T-helper 17 cell (primary cell): ENCODE measurements at regions not wholly inside any gene's neighbourhood (a gene's known extent, or its start where the extent isn't known, plus 50 kb on each side); places are given as distances from the start of the nearest gene placed in this dataset.

Source experiments
- ATAC-seq: fragments of 150-1000 bp; cut with Tn5 transposase; 2 replicates; pipeline ENCODE4 v1.10.0; 2021; ENCODE audit warnings: mild to moderate bottlenecking, moderate library complexity
- DNase-seq, 3 donors: peaks; one replicate each; pipeline versions ENCODE4 v3.0.0 to v3.0.0-alpha.2; 2020 to 2021
- H3K9me3 ChIP-seq: one replicate; pipeline ENCODE4 v1.7.0; 2013; ENCODE audit warnings: low read length, mild to moderate bottlenecking; ENCODE audit not compliant: control insufficient read depth, poor library complexity, severe bottlenecking
- H3K27ac Mint-ChIP-seq: one replicate; pipeline ENCODE4 v1.8.0; 2022; ENCODE audit warnings: mild to moderate bottlenecking, moderate library complexity, mixed read lengths
- H3K27me3 Mint-ChIP-seq: one replicate; pipeline ENCODE4 v1.8.0; 2022; ENCODE audit warnings: mixed read lengths
- H3K36me3 Mint-ChIP-seq: one replicate; pipeline ENCODE4 v1.8.0; 2022; ENCODE audit warnings: low read depth, mixed read lengths
- H3K4me1 Mint-ChIP-seq: one replicate; pipeline ENCODE4 v1.8.0; 2022; ENCODE audit warnings: mild to moderate bottlenecking, mixed read lengths
- H3K4me3 Mint-ChIP-seq: one replicate; pipeline ENCODE4 v1.8.0; 2022; ENCODE audit warnings: mild to moderate bottlenecking, moderate library complexity, mixed read lengths

GRCh38 chr16:82522026-82522425 is 104.7 kb upstream of the CDH13 start:
- H3K9me3 ChIP-seq: no peaks in the 10 kb centered on the region
- ATAC-seq (no peak), DNase-seq (no peak)
- peaks cover 10% of the 10 kb centered on the region for H3K27me3 Mint-ChIP-seq
- H3K36me3 Mint-ChIP-seq: no peaks in the 10 kb centered on the region
- no peak overlapping the region for H3K4me3 Mint-ChIP-seq
- no peak overlapping the region for H3K27ac Mint-ChIP-seq
- no peaks in the 10 kb centered on the region for H3K4me1 Mint-ChIP-seq

GRCh38 chr16:82518811-82519210 is 108.0 kb upstream of the CDH13 start:
- DNase-seq (no peak), ATAC-seq (no peak)
- H3K4me3 Mint-ChIP-seq: no peak overlapping the region
- H3K27ac Mint-ChIP-seq: no peak overlapping the region
- no peaks in the 10 kb centered on the region for H3K9me3 ChIP-seq
- H3K4me1 Mint-ChIP-seq: no peaks in the 10 kb centered on the region
- peaks cover 10% of the 10 kb centered on the region for H3K27me3 Mint-ChIP-seq
- H3K36me3 Mint-ChIP-seq: no peaks in the 10 kb centered on the region

GRCh38 chr16:82514262-82514661 is 112.5 kb upstream of the CDH13 start:
- ATAC-seq (no peak), DNase-seq (no peak)
- H3K9me3 ChIP-seq: no peaks in the 10 kb centered on the region
- Mint-ChIP-seq H3K36me3 (no peaks in the 10 kb centered on the region), H3K27ac (no peak overlapping the region), H3K27me3 (peaks cover 24% of the 10 kb centered on the region), H3K4me3 (no peak overlapping the region), H3K4me1 (no peaks in the 10 kb centered on the region)

- no peaks in the 10 kb centered on the region for H3K4me1 Mint-ChIP-seq
- ATAC-seq (no peak), DNase-seq (no peak)
- H3K9me3 ChIP-seq: no peaks in the 10 kb centered on the region
- no peak overlapping the region for H3K4me3 Mint-ChIP-seq
- no peak overlapping the region for H3K27ac Mint-ChIP-seq
- H3K36me3 Mint-ChIP-seq: no peaks in the 10 kb centered on the region
- H3K27me3 Mint-ChIP-seq: peaks cover 15% of the 10 kb centered on the region
Measured at GRCh38 chr16:82510789-82511305, 115.9 kb upstream of the CDH13 start.

- Mint-ChIP-seq H3K27me3 (peaks cover 21% of the 10 kb centered on the region), H3K4me3 (no peak overlapping the region), H3K4me1 (no peaks in the 10 kb centered on the region), H3K27ac (no peak overlapping the region), H3K36me3 (no peaks in the 10 kb centered on the region)
- DNase-seq (no peak), ATAC-seq (no peak)
- no peaks in the 10 kb centered on the region for H3K9me3 ChIP-seq
Measured at GRCh38 chr16:82509691-82510430, 116.9 kb upstream of the CDH13 start.

- Mint-ChIP-seq H3K4me3 (no peak overlapping the region), H3K4me1 (no peaks in the 10 kb centered on the region), H3K36me3 (no peaks in the 10 kb centered on the region), H3K27me3 (peaks cover 26% of the 10 kb centered on the region), H3K27ac (no peak overlapping the region)
- no peaks in the 10 kb centered on the region for H3K9me3 ChIP-seq
- DNase-seq: no peak
- ATAC-seq: no peak
Measured at GRCh38 chr16:82506692-82507670, 119.8 kb upstream of the CDH13 start.

GRCh38 chr16:82504836-82505235 is 121.9 kb upstream of the CDH13 start:
- DNase-seq: no peak
- Mint-ChIP-seq H3K4me3 (no peak overlapping the region), H3K36me3 (no peaks in the 10 kb centered on the region), H3K27me3 (peaks cover 18% of the 10 kb centered on the region), H3K4me1 (no peaks in the 10 kb centered on the region), H3K27ac (no peak overlapping the region)
- H3K9me3 ChIP-seq: no peaks in the 10 kb centered on the region
- ATAC-seq: no peak

- no peak for ATAC-seq
- Mint-ChIP-seq H3K4me3 (no peak overlapping the region), H3K27me3 (peaks cover 21% of the 10 kb centered on the region), H3K27ac (no peak overlapping the region), H3K36me3 (no peaks in the 10 kb centered on the region), H3K4me1 (peaks cover 2% of the 10 kb centered on the region)
- DNase-seq: no peak
- no peaks in the 10 kb centered on the region for H3K9me3 ChIP-seq
Measured at GRCh38 chr16:82499302-82499701, 127.5 kb upstream of the CDH13 start.

GRCh38 chr16:82497139-82497538 is 129.6 kb upstream of the CDH13 start:
- Mint-ChIP-seq H3K4me1 (peaks cover 2% of the 10 kb centered on the region), H3K27ac (no peak overlapping the region), H3K36me3 (no peaks in the 10 kb centered on the region), H3K27me3 (peaks cover 19% of the 10 kb centered on the region), H3K4me3 (no peak overlapping the region)
- no peaks in the 10 kb centered on the region for H3K9me3 ChIP-seq
- ATAC-seq: no peak
- no peak for DNase-seq

- ATAC-seq (no peak), DNase-seq (no peak)
- Mint-ChIP-seq H3K27ac (no peak overlapping the region), H3K27me3 (peaks cover 5% of the 10 kb centered on the region), H3K4me1 (no peaks in the 10 kb centered on the region), H3K36me3 (no peaks in the 10 kb centered on the region), H3K4me3 (no peak overlapping the region)
- H3K9me3 ChIP-seq: no peaks in the 10 kb centered on the region
Measured at GRCh38 chr16:82488460-82488859, 138.3 kb upstream of the CDH13 start.

GRCh38 chr16:82481455-82481854 is 145.3 kb upstream of the CDH13 start:
- H3K4me1 Mint-ChIP-seq: no peaks in the 10 kb centered on the region
- no peak overlapping the region for H3K4me3 Mint-ChIP-seq
- ATAC-seq (no peak), DNase-seq (no peak)
- H3K27me3 Mint-ChIP-seq: peaks cover 36% of the 10 kb centered on the region
- H3K27ac Mint-ChIP-seq: no peak overlapping the region
- no peaks in the 10 kb centered on the region for H3K36me3 Mint-ChIP-seq
- no peaks in the 10 kb centered on the region for H3K9me3 ChIP-seq

GRCh38 chr16:82476786-82477185 is 150.0 kb upstream of the CDH13 start:
- Mint-ChIP-seq H3K27me3 (peaks cover 39% of the 10 kb centered on the region), H3K4me3 (no peak overlapping the region), H3K4me1 (no peaks in the 10 kb centered on the region), H3K36me3 (no peaks in the 10 kb centered on the region), H3K27ac (no peak overlapping the region)
- no peaks in the 10 kb centered on the region for H3K9me3 ChIP-seq
- no peak for DNase-seq
- ATAC-seq: no peak

- H3K27me3 Mint-ChIP-seq: peaks cover 7% of the 10 kb centered on the region
- H3K27ac Mint-ChIP-seq: no peak overlapping the region
- ATAC-seq: no peak
- DNase-seq: no peak
- H3K9me3 ChIP-seq: no peaks in the 10 kb centered on the region
- no peaks in the 10 kb centered on the region for H3K36me3 Mint-ChIP-seq
- no peaks in the 10 kb centered on the region for H3K4me1 Mint-ChIP-seq
- no peak overlapping the region for H3K4me3 Mint-ChIP-seq
Measured at GRCh38 chr16:82470620-82471152, 156.1 kb upstream of the CDH13 start.
